ENCODE measurements at regions not wholly inside any gene's neighbourhood (a gene's known extent, or its start where the extent isn't known, plus 50 kb on each side); places are given as distances from the start of the nearest gene placed in this dataset.

- H4K20me1 ChIP-seq (ENCODE audit: insufficient read depth) = no peaks in the 10 kb centered on the region
- no peaks in the 10 kb centered on the region for H3K9me2 ChIP-seq (ENCODE audit: insufficient read depth)
- no peaks in the 10 kb centered on the region for H3F3A ChIP-seq (ENCODE audit: insufficient read depth)
- H3K79me2 ChIP-seq (ENCODE audit: insufficient read depth) = no peaks in the 10 kb centered on the region
- no peaks in the 10 kb centered on the region for H3K36me3 ChIP-seq (ENCODE audit: low read depth)
- H3K9me3 ChIP-seq (ENCODE audit: low read depth) = no peaks in the 10 kb centered on the region
- H2AFZ ChIP-seq = peak overlapping the region; percentile 52; the same call in 1 of the 2 replicates
- no peak overlapping the region for H3K4me3 ChIP-seq
- in situ Hi-C loops (cut with MboI) = no loop called here
- H3K9ac ChIP-seq = no peak overlapping the region
- H3K27me3 ChIP-seq (replicated peaks; ENCODE audit: insufficient read depth) = no peaks in the 10 kb centered on the region
- no peak overlapping the region for H3K4me2 ChIP-seq (ENCODE audit: unreplicated experiment)
- H3K27ac ChIP-seq = no peak overlapping the region
- peak; percentile 79 for DNase-seq
- no peaks in the 10 kb centered on the region for H3K4me1 ChIP-seq (ENCODE audit: insufficient read depth)
- no peak for TF ChIP-seq EZH2 (IDR thresholded peaks at IDR 0.05; ENCODE audit: insufficient read depth, poor library complexity, severe bottlenecking)
- TF ChIP-seq EZH2phosphoT487 (IDR thresholded peaks at IDR 0.05; ENCODE audit: insufficient read depth, low read depth) = no peak
- 30% methylated on average over 14 of the region's 14 CpGs for WGBS, 2 experiments (ENCODE audit: low coverage in 1 of 2, low lambda C conversion rate in 2 of 2, missing lambda C conversion rate in 2 of 2)
Observed at GRCh38 chr3:8110966-8111798, 390.4 kb upstream of the LMCD1 start.

GRCh38 chr3:8112587-8112986 is 389.0 kb upstream of the LMCD1 start:
- TF ChIP-seq EZH2phosphoT487 (IDR thresholded peaks at IDR 0.05; ENCODE audit: insufficient read depth, low read depth) (no peak), EZH2 (IDR thresholded peaks at IDR 0.05; ENCODE audit: insufficient read depth, poor library complexity, severe bottlenecking) (no peak)
- DNase-seq = no peak
- no peak overlapping the region for H2AFZ ChIP-seq
- H4K20me1 ChIP-seq (ENCODE audit: insufficient read depth) = no peaks in the 10 kb centered on the region
- in situ Hi-C loops (cut with MboI) = no loop called here
- no peaks in the 10 kb centered on the region for H3K9me3 ChIP-seq (ENCODE audit: low read depth)
- H3F3A ChIP-seq (ENCODE audit: insufficient read depth) = no peaks in the 10 kb centered on the region
- no peak overlapping the region for H3K4me2 ChIP-seq (ENCODE audit: unreplicated experiment)
- H3K9me2 ChIP-seq (ENCODE audit: insufficient read depth) = no peaks in the 10 kb centered on the region
- no peaks in the 10 kb centered on the region for H3K36me3 ChIP-seq (ENCODE audit: low read depth)
- H3K9ac ChIP-seq = no peak overlapping the region
- H3K27me3 ChIP-seq (replicated peaks; ENCODE audit: insufficient read depth) = no peaks in the 10 kb centered on the region
- no peaks in the 10 kb centered on the region for H3K79me2 ChIP-seq (ENCODE audit: insufficient read depth)
- no peak overlapping the region for H3K27ac ChIP-seq
- no peak overlapping the region for H3K4me3 ChIP-seq
- WGBS, 2 experiments (ENCODE audit: low coverage in 1 of 2, low lambda C conversion rate in 2 of 2, missing lambda C conversion rate in 2 of 2) = 45 to 50% methylated on average over 7 of the region's 7 CpGs
- H3K4me1 ChIP-seq (ENCODE audit: insufficient read depth) = no peaks in the 10 kb centered on the region

- no peak overlapping the region for H3K27ac ChIP-seq
- H4K20me1 ChIP-seq (ENCODE audit: insufficient read depth) = no peaks in the 10 kb centered on the region
- no peak for DNase-seq
- no peaks in the 10 kb centered on the region for H3F3A ChIP-seq (ENCODE audit: insufficient read depth)
- no peak overlapping the region for H3K9ac ChIP-seq
- TF ChIP-seq EZH2phosphoT487 (IDR thresholded peaks at IDR 0.05; ENCODE audit: insufficient read depth, low read depth) (no peak), EZH2 (IDR thresholded peaks at IDR 0.05; ENCODE audit: insufficient read depth, poor library complexity, severe bottlenecking) (no peak)
- no peaks in the 10 kb centered on the region for H3K36me3 ChIP-seq (ENCODE audit: low read depth)
- in situ Hi-C loops (cut with MboI) = no loop called here
- WGBS, 2 experiments (ENCODE audit: low coverage in 1 of 2, low lambda C conversion rate in 2 of 2, missing lambda C conversion rate in 2 of 2) = 40 to 48% methylated on average over 6 of the region's 6 CpGs
- H3K27me3 ChIP-seq (replicated peaks; ENCODE audit: insufficient read depth) = no peaks in the 10 kb centered on the region
- no peak overlapping the region for H3K4me2 ChIP-seq (ENCODE audit: unreplicated experiment)
- no peaks in the 10 kb centered on the region for H3K4me1 ChIP-seq (ENCODE audit: insufficient read depth)
- no peak overlapping the region for H3K4me3 ChIP-seq
- no peaks in the 10 kb centered on the region for H3K9me3 ChIP-seq (ENCODE audit: low read depth)
- no peaks in the 10 kb centered on the region for H3K9me2 ChIP-seq (ENCODE audit: insufficient read depth)
- H2AFZ ChIP-seq = no peak overlapping the region
- H3K79me2 ChIP-seq (ENCODE audit: insufficient read depth) = no peaks in the 10 kb centered on the region
Observed at GRCh38 chr3:8113626-8114025, 388.0 kb upstream of the LMCD1 start.

GRCh38 chr3:8128686-8129085 is 372.9 kb upstream of the LMCD1 start:
- no peak for DNase-seq
- in situ Hi-C loops (cut with MboI) = no loop called here
- Histone ChIP-seq H3K27me3 (replicated peaks; ENCODE audit: insufficient read depth) (no peaks in the 10 kb centered on the region), H3K9ac (no peak overlapping the region), H3F3A (ENCODE audit: insufficient read depth) (no peaks in the 10 kb centered on the region), H3K9me2 (ENCODE audit: insufficient read depth) (no peaks in the 10 kb centered on the region), H3K36me3 (ENCODE audit: low read depth) (no peaks in the 10 kb centered on the region), H2AFZ (no peak overlapping the region), H3K9me3 (ENCODE audit: low read depth) (no peaks in the 10 kb centered on the region), H3K27ac (no peak overlapping the region), H3K79me2 (ENCODE audit: insufficient read depth) (no peaks in the 10 kb centered on the region), H3K4me2 (ENCODE audit: unreplicated experiment) (no peak overlapping the region), H3K4me1 (ENCODE audit: insufficient read depth) (no peaks in the 10 kb centered on the region), H4K20me1 (ENCODE audit: insufficient read depth) (no peaks in the 10 kb centered on the region), H3K4me3 (no peak overlapping the region)
- 4 to 5% methylated on average over 2 of the region's 2 CpGs for WGBS, 2 experiments (ENCODE audit: low coverage in 1 of 2, low lambda C conversion rate in 2 of 2, missing lambda C conversion rate in 2 of 2)
- TF ChIP-seq EZH2 (IDR thresholded peaks at IDR 0.05; ENCODE audit: insufficient read depth, poor library complexity, severe bottlenecking) = no peak

Measured in GM23248 (cell line).